ENCODE measurements at regions not wholly inside any gene's neighbourhood (a gene's known extent, or its start where the extent isn't known, plus 50 kb on each side); places are given as distances from the start of the nearest gene placed in this dataset.

DNA sequence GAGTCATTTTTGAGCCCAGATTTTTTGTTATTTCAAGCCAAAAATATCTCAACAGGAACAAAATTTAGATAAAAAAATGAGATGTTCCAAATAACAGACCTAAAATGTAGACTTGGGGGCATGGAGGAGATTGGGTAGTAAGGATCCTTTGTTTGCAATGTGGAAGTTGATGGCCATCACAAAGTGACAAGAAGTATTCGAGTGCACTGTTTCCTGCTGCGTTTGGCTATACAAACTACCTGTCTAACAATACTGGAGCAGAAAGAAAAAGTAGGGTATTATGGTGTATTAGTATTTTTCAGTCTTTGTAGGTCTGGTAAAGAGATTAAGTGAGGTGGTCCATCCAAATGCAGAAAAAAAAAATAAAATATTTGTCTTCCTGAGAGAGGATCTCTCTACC is 284.2 kb downstream of the C3orf38 start:
- H3K27me3 ChIP-seq (replicated peaks; ENCODE audit: control insufficient read depth, insufficient read depth, low read length): no peaks in the 10 kb centered on the region
- BruUV-seq (replicated peaks): no TSS peak
- Mint-ChIP-seq H3K4me1 (ENCODE audit: low read depth, unreplicated experiment) (no peaks in the 10 kb centered on the region), H3K27me3 (ENCODE audit: insufficient read depth, unreplicated experiment) (no peaks in the 10 kb centered on the region), H3K9me3 (ENCODE audit: unreplicated experiment) (no peaks in the 10 kb centered on the region), H3K36me3 (ENCODE audit: insufficient read depth, unreplicated experiment) (no peaks in the 10 kb centered on the region), H3K4me3 (ENCODE audit: unreplicated experiment) (no peak overlapping the region), H3K27ac (ENCODE audit: unreplicated experiment) (no peak overlapping the region)
- H3K4me1 ChIP-seq: no peaks in the 10 kb centered on the region
- TF ChIP-seq CTCF (IDR thresholded peaks at IDR 0.05; ENCODE audit: insufficient read depth in 1 of 2, low read depth in 1 of 2, low read length in 1 of 2, severe bottlenecking in 1 of 2, unreplicated experiment in 1 of 2): no peak
- no peaks in the 10 kb centered on the region for H3K9me3 ChIP-seq
- no peak for DNase-seq
- H3K36me3 ChIP-seq (ENCODE audit: control insufficient read depth, insufficient read depth, low read length): no peaks in the 10 kb centered on the region
- intact Hi-C loops (cut with micrococcal nuclease; ENCODE audit: unreplicated experiment): no loop called here
- H3K4me3 ChIP-seq (ENCODE audit: low read depth, low read length): no peak overlapping the region
- POLR2A ChIA-PET: no interaction called here
- CTCF ChIA-PET: no interaction called here

DNA sequence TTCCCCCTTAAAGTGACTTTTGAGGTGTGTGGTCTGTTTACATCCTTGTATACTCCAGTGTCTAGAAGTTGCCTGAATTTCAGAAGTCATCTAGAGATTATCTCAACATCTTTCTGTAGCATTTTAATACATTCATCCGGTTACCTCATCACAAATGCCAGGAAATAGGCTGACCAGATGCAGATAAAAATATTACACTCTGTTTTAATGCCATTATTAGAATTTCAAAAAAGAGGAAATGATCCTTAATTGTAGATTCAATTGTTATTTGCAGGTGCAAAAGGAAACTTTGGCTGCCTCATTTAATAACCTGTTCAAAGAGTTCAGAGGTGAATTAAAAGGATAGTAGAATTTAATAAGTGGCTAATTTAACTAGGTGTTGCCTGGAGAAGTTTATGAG is 290.9 kb downstream of the C3orf38 start:
- no TSS peak for BruUV-seq (replicated peaks)
- CTCF ChIA-PET: no interaction called here

DNA sequence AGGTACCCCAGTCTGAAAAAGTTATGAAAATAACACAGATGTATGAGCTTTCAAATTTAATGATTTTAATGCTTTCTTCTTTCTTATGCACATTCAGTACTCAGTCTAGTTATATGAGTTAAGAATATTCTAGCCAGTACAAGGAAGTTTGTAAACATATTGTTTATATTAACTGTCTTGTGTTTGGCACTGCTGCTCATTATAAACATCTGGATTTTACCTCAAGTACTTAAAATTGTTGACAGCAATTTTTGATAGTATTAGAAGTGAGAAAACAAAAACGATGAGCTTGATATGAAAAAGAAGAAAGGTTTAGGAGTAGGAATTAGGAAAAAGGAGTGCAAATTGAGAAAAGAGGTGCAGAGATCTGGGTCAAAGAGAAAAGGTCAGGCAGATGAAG is 293.3 kb downstream of the C3orf38 start:
- no TSS peak for BruUV-seq (replicated peaks)
- no peaks in the 10 kb centered on the region for H3K9me3 ChIP-seq
- Mint-ChIP-seq H3K36me3 (ENCODE audit: insufficient read depth, unreplicated experiment) (no peaks in the 10 kb centered on the region), H3K27me3 (ENCODE audit: insufficient read depth, unreplicated experiment) (peaks cover 3% of the 10 kb centered on the region), H3K9me3 (ENCODE audit: unreplicated experiment) (no peaks in the 10 kb centered on the region), H3K27ac (ENCODE audit: unreplicated experiment) (no peak overlapping the region), H3K4me3 (ENCODE audit: unreplicated experiment) (no peak overlapping the region), H3K4me1 (ENCODE audit: low read depth, unreplicated experiment) (no peaks in the 10 kb centered on the region)
- DNase-seq: no peak
- H3K4me1 ChIP-seq: no peaks in the 10 kb centered on the region
- no peak overlapping the region for H3K4me3 ChIP-seq (ENCODE audit: low read depth, low read length)
- H3K27me3 ChIP-seq (replicated peaks; ENCODE audit: control insufficient read depth, insufficient read depth, low read length): no peaks in the 10 kb centered on the region
- CTCF ChIA-PET: no interaction called here
- POLR2A ChIA-PET: no interaction called here
- no peak for TF ChIP-seq CTCF (IDR thresholded peaks at IDR 0.05; ENCODE audit: insufficient read depth in 1 of 2, low read depth in 1 of 2, low read length in 1 of 2, severe bottlenecking in 1 of 2, unreplicated experiment in 1 of 2)
- intact Hi-C loops (cut with micrococcal nuclease; ENCODE audit: unreplicated experiment): no loop called here
- no peaks in the 10 kb centered on the region for H3K36me3 ChIP-seq (ENCODE audit: control insufficient read depth, insufficient read depth, low read length)

More for the DNA sequence above, 290.9 kb downstream of the C3orf38 start:
- POLR2A ChIA-PET: no interaction called here
- H3K36me3 ChIP-seq (ENCODE audit: control insufficient read depth, insufficient read depth, low read length): no peaks in the 10 kb centered on the region
- intact Hi-C loops (cut with micrococcal nuclease; ENCODE audit: unreplicated experiment): no loop called here
- H3K27me3 ChIP-seq (replicated peaks; ENCODE audit: control insufficient read depth, insufficient read depth, low read length): no peaks in the 10 kb centered on the region
- H3K36me3 Mint-ChIP-seq (ENCODE audit: insufficient read depth, unreplicated experiment): no peaks in the 10 kb centered on the region
- no peak for DNase-seq
- H3K4me3 Mint-ChIP-seq (ENCODE audit: unreplicated experiment): no peak overlapping the region
- H3K9me3 ChIP-seq: no peaks in the 10 kb centered on the region
- H3K4me3 ChIP-seq (ENCODE audit: low read depth, low read length): no peak overlapping the region
- TF ChIP-seq CTCF (IDR thresholded peaks at IDR 0.05; ENCODE audit: insufficient read depth in 1 of 2, low read depth in 1 of 2, low read length in 1 of 2, severe bottlenecking in 1 of 2, unreplicated experiment in 1 of 2): no peak
- no peaks in the 10 kb centered on the region for H3K4me1 Mint-ChIP-seq (ENCODE audit: low read depth, unreplicated experiment)
- no peaks in the 10 kb centered on the region for H3K9me3 Mint-ChIP-seq (ENCODE audit: unreplicated experiment)
- H3K27ac Mint-ChIP-seq (ENCODE audit: unreplicated experiment): no peak overlapping the region
- H3K4me1 ChIP-seq: no peaks in the 10 kb centered on the region
- no peaks in the 10 kb centered on the region for H3K27me3 Mint-ChIP-seq (ENCODE audit: insufficient read depth, unreplicated experiment)

Data from Caco-2 (cell line).